GM21723 (cell line): ENCODE measurements at regions not wholly inside any gene's neighbourhood (a gene's known extent, or its start where the extent isn't known, plus 50 kb on each side); places are given as distances from the start of the nearest gene placed in this dataset.

Experiments
- ATAC-seq: cut with Tn5 transposase; IDR thresholded peaks from one replicate; pipeline ENCODE4 v1.9.1; 2021; ENCODE audit warnings: mild to moderate bottlenecking, moderate library complexity; ENCODE audit not compliant: unreplicated experiment

- ATAC-seq = no peak
These were observed 91.3 kb upstream of the RPL34 start for GRCh38 chr4:108529102-108529501.

GRCh38 chr4:108527723-108528122 lies 92.7 kb upstream of the RPL34 start:
- no peak for ATAC-seq

GRCh38 chr4:108520807-108521206 lies 99.6 kb upstream of the RPL34 start:
- no peak for ATAC-seq

GRCh38 chr4:108519911-108520601 lies 100.3 kb upstream of the RPL34 start:
- no peak for ATAC-seq

- no peak for ATAC-seq
These were observed 101.1 kb upstream of the RPL34 start for GRCh38 chr4:108519208-108519833.

GRCh38 chr4:108512615-108513505 lies 107.5 kb upstream of the RPL34 start:
- no peak for ATAC-seq

GRCh38 chr4:108511618-108512017 lies 108.8 kb upstream of the RPL34 start:
- ATAC-seq = no peak

- ATAC-seq = no peak
These were observed 118.0 kb upstream of the RPL34 start for GRCh38 chr4:108502356-108502755.

- no peak for ATAC-seq
These were observed 121.5 kb upstream of the RPL34 start for GRCh38 chr4:108498925-108499324.

GRCh38 chr4:108493596-108493931 lies 126.8 kb upstream of the RPL34 start:
- ATAC-seq = no peak

GRCh38 chr4:108492816-108493595 lies 127.4 kb upstream of the RPL34 start:
- ATAC-seq = no peak

- no peak for ATAC-seq
These were observed 131.5 kb upstream of the RPL34 start for GRCh38 chr4:108488865-108489264.

- ATAC-seq = no peak
These were observed 134.3 kb upstream of the RPL34 start for GRCh38 chr4:108486046-108486445.

- ATAC-seq = no peak
These were observed 136.2 kb upstream of the RPL34 start for GRCh38 chr4:108484187-108484586.

- no peak for ATAC-seq
These were observed 136.7 kb upstream of the RPL34 start for GRCh38 chr4:108483650-108484049.

- ATAC-seq = no peak
These were observed 137.3 kb upstream of the RPL34 start for GRCh38 chr4:108483079-108483478.

- no peak for ATAC-seq
These were observed 139.5 kb upstream of the RPL34 start for GRCh38 chr4:108480881-108481280.

GRCh38 chr4:108477527-108478108 lies 142.8 kb upstream of the RPL34 start:
- ATAC-seq = no peak

GRCh38 chr4:108473163-108473720 lies 147.1 kb upstream of the RPL34 start:
- no peak for ATAC-seq
